ENCODE measurements at regions not wholly inside any gene's neighbourhood (a gene's known extent, or its start where the extent isn't known, plus 50 kb on each side); places are given as distances from the start of the nearest gene placed in this dataset.

DNA sequence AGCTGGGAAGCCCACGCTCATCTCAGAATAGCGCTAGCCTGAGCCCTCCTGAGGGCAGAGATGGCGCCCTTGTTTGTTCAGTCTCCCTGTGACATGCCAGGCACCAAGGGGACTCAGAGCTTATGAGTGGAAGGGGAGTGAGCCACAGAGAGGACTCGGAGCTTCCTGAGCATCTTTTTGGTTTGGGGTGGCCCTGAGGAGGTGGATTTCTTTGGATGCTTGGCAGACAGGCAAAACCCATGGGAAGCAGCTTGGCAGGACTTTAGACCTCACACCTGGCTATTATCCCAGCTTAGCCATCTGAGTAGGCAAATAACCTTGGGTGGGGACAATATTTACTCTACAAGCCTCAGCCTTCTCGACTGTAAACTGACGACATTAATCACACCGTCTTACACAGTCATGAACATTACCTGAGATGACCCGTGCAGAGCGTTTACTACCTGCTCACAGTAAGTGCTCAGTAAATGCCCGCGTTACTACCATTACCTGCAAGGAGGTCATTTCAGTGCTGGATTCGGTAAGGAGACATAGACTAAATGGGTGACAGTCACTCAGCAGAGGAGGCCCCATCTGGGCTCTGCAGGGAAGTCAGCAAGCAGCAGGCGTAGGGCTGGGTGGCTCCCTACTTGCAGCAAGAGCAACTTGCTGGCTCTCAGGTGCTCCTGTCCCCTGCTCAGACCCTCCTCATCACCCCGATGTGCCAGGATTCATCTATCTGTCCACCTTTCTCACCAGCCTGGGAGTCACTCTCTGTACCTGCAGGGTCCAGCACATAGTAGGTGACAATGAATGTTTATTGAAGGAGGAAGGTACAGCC, 54.9 kb downstream of the KLHDC7A start:
- no peak for DNase-seq (ENCODE audit: low read depth in 3 of 3, low spot score in 1 of 3)

DNA sequence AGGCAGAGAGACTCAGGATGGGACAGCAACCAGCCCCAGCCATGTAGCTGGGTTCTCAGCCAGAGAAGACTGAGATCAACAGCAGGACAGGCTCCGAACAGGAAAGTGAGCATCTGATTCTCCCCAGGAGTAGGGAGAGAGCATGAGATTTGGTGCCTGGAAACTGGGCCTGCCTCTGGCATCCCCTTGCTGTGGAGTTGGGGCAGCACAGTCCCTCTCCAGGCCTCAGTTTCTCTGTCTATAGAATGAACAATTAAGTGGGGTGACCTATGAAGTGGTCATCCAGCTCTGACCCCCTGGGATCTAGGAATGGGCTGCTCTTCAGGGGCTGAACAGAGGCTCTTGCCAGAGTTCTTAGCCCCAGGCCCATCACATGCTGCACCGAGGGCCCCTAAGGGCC, 55.6 kb downstream of the KLHDC7A start:
- DNase-seq (ENCODE audit: low read depth in 3 of 3, low spot score in 1 of 3): no peak

DNA sequence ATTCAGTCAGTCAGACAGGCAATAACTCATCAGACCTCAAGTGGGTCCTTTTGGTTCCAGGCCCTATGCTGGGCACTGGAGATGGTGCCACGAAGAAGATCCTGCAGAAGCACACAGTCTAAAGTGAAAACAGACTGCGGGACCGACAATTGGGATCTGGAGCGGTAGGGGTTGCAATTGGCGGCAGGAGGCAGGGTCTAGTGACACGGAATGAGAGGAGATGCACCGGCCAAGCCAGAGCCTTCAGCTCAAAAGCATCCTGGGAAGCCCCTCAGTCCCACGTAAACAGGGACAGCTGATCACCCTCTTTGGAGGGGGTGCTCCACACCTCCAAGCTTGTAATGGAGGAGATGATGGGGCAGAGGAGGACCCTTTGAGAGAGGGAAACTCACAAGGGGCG, 56.2 kb downstream of the KLHDC7A start:
- no peak for DNase-seq (ENCODE audit: low read depth in 3 of 3, low spot score in 1 of 3)

DNA sequence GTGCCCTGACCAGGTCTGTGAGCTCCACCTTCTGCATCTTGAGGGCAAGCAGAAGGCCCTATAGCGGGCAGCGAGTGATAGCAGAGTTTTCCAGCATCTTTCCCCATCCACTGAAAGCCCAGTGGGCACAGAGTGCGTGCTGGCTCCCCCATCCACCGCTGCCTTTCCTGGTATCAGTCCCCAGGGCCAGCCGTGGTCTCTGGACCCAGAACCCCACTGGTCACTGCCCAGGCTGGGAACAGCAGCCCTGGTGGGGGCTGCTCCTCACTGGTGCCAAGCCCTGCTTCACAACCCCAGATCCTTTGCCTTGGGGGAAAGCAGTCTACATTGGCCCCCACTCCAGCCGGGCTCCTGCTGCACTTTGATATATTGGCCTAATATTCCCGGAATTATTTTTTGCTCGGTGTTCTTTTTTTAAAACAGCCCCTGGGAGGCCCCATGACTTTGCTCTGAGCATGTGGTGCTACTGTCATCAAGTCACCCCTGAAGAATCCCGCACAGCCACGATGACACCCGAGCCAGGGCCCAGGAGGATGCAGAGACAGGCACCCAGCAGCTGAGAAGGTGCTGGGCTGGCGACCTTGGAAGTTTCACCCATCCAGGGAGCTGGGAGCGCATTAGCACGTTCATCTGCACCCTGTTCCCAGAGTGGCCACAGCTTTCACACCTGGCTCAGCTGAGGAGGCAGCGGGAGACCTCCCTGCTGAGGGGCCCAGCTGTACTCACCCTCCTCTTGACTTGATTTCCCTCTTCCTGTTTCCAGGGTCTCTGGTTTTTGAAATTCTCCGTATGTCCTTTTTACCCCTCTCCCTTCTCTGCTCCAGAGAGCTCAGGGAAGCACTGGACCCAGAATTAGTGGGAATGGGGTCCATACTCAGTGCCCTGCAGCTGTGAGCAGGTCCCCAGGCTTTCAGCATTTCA, 56.9 kb downstream of the KLHDC7A start:
- no peak for DNase-seq (ENCODE audit: low read depth in 3 of 3, low spot score in 1 of 3)

DNA sequence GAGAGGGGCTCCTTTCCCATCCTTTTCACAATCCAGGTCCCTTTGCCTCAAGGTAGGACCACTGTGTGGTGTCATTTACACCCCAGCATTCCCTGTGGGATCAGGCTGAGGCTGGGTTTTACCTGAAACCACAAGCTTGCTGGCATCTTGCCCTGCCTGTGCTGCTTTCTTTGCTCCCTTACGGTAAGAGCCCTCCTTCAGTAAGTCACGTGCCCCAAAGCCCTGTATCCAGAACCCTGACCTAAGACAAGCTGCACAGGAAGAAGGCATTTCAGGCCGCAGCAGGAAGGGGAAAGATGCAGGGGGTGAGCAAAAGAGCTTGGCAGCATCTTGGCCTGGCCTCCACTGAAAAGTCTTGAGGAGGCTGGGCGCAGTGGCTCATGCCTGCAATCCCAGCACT, 58.4 kb downstream of the KLHDC7A start:
- DNase-seq (ENCODE audit: low read depth in 3 of 3, low spot score in 1 of 3): no peak

DNA sequence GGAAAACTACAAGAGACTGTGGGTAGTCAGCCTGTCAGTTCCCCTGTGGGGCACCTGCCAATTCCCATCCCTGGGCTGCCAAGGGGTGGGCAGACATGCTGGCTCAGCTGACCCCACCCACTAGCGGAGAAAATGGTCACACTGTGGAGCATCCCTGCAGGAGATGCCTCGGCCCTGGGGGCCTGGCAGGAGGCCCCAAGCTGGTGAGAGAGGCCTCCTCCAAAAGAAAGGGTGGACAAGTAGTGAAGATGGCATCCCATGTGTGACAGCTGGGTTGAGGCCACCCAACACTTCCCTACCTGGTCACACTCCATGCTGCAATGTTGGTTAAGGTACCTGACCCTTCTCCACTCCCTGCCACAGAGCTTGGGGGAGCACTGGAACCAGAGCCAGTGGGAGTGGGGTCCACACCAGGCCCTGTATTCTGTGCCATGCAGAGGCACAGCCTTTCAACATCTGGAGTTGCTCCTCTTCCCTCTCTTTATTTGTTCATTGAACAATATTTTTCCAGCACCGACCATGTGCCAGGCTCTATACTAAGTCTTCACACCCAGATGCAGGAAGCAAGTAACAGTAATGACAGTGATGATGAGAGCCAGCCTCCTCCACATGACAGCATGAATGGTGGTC, 59.5 kb downstream of the KLHDC7A start:
- DNase-seq (ENCODE audit: low read depth in 3 of 3, low spot score in 1 of 3): no peak

DNA sequence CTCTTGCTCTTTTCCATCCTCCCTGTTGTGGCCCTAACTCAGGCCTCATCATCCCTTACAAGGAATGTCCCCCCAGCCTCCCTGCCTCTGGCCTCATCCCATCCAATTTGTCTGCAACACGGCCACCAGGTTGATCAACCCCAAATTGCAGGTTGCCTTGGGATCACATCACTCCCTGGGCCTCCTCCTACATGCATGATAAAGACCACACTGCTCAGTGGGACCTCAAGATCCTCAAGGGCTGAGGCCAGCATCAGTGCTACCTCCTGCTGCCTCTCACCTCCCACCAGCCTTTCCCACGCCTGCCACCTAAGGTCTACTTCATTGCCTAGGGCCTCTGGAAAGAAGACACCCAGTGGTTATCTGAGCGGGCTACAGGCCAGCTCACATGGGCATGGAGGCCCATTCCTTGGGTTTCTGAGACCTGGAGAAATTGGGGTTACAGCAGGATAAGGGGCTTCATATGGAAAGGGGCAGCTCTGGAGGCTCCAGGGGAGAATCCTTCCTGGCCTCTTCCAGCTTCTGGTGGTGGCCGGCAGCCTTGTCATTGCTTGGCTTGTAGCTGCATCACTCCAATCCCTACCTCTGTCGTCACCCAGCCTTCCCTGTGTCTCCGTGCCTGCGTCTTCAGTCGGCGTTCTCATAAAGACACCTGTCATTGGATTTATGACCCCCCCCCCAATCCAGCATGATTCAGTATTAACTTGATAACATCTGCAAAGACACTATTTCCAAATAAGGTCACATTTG, 60.5 kb downstream of the KLHDC7A start:
- no peak for DNase-seq (ENCODE audit: low read depth in 3 of 3, low spot score in 1 of 3)

DNA sequence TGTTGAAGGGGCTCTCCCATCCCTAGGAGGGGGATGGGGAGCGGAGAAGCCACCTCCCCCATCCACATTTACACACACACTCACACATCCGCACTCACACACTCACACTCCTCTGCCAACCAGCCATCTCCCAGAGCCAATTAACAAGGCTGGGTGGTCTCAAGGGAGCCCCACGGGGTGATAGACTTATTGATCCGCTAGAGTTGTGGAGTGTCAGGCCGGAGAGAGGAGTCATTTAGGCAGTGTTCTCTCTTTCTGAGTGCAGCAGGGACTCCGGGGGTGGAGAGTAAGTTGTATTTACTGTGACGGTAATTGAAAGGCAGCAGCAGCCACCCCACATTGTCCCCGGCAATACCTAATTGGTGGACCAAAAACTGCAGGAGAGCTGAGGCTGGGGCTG, 61.6 kb downstream of the KLHDC7A start:
- DNase-seq (ENCODE audit: low read depth in 3 of 3, low spot score in 1 of 3): no peak

DNA sequence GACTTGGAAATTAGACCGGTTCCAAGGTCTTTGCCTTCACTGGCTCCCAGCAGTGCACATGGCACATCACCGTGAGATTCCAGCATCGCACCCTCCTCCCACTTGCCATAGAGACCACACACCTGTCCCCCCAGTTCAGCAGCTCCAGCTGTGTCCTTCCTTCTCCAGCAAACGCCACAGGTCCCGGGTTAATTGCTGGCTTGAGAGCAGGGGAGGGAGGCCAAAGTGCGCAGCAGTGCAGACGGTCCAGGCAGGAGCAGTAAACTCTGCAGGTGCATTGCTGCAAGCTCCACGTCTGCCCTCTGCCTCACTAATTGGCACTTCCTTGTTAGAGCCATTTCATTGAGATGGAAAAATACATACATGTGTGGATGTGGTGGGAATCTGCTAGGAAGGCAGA, 65.3 kb downstream of the KLHDC7A start:
- DNase-seq (ENCODE audit: low read depth in 3 of 3, low spot score in 1 of 3): no peak

DNA sequence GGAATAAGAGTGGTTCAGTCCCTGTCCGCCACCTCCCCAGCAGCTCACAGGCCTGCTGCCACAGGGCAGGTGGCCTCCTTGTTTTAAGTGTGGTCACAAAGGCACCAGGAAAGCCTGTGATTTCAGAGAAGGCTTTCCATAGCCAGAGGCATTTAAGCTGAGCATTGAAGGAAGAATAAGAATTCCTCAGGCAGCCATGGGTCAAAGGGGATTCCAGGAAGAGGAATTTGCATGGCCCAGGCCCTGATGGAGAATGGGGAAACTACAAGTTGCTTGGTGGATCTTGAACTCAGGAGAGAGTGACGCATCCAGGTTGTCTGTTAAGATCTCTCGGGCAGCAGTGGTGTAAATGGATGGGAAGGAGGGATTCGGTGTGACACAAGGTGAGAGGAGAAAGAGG, 66.7 kb downstream of the KLHDC7A start:
- no peak for DNase-seq (ENCODE audit: low read depth in 3 of 3, low spot score in 1 of 3)

DNA sequence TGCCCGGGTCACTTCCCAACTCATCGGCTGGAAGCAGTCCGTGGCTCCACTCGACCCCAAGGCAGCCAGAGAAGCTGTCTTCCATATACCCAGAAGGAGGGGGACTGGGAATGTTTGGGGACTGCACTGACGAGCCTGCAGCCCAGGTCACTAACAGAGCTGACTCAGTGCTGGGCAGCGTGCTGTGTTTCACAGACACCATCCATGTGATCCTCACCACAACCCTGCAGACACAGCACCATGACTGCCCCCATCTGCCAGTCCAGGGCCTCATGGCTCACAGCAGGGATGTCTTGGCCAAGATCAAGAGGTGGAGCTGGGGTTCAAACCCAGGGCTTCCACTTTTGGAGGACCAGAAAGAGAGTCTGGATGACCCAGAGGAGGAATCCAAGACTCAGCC, 67.9 kb downstream of the KLHDC7A start:
- DNase-seq (ENCODE audit: low read depth in 3 of 3, low spot score in 1 of 3): no peak

DNA sequence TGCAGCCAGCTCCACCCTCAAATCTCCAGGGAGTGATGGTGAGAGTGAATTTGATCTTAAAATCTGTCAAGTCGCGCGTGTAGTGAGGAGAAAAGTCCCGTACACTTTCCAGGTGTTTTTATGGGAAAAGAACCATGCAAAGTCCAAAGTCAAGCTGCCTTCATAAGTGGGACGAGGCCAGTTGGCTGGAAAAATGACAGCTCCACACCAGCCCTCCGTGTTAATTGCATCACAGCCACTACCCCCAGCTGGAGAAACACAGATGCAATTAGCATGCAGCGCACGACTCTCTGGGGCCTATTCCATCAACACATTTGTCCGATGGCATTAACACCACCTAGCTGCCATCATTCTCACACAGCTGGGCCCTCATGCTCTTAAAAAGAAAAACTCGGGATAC, 68.4 kb downstream of the KLHDC7A start:
- no peak for DNase-seq (ENCODE audit: low read depth in 3 of 3, low spot score in 1 of 3)

DNA sequence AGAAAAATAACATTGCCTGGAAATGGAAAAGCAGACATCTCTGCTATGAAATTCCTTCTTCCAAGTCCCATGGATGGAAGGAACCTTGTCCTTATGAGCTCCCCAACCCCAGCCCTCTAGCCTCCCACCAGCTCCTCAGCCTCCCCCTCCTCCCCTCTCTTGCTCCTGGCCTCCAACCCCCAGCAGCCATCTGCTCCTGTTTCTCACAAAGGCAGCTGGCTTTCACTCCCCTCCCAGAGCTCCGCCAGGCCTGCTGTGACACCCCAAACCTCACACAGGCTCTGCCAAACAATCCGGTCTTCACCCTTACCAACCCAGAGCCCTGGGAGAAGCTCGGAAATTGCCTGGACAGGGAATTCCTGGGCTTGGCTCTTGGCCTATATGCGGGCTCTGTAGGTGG, 69.2 kb downstream of the KLHDC7A start:
- no peak for DNase-seq (ENCODE audit: low read depth in 3 of 3, low spot score in 1 of 3)

DNA sequence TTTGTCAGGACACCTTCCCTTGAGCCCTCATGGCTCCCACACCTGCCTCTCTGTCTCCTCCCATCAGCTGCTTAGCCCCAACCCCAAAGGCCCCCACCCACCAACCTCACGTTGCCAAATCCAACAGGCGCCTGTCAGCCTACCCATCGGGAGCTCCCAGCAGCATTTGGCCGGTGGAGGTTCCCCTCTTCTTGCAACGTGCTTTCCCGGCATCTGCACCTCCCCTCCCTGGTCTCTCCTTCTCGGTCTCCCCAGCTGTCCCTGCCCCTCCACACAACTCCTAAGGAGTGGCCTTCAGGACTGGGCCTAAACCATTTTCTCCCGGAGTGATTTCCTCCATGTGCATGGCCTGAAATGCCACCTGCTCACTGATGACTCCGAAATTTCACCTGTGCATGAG, 71.9 kb downstream of the KLHDC7A start:
- DNase-seq (ENCODE audit: low read depth in 3 of 3, low spot score in 1 of 3): no peak

DNA sequence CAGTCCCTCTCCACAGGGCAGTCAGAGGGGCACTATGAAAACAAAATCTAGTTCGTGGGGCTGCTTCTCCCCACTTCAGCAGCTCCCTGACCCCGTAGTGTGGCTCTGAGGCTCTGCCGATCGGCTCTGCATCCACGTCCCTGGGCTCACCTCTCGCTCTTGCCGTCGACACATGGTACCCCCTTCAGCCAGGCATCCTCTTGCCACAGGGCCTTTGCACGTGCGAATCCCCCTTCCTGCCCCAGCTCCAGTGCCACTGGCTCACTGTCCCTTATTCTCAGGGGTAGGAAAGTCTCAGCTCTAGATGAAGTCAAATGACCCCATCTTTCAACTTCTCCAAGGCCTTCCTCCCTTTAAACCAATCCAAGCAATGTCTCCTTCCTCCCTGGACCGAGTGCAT, 72.7 kb downstream of the KLHDC7A start:
- DNase-seq (ENCODE audit: low read depth in 3 of 3, low spot score in 1 of 3): no peak

DNA sequence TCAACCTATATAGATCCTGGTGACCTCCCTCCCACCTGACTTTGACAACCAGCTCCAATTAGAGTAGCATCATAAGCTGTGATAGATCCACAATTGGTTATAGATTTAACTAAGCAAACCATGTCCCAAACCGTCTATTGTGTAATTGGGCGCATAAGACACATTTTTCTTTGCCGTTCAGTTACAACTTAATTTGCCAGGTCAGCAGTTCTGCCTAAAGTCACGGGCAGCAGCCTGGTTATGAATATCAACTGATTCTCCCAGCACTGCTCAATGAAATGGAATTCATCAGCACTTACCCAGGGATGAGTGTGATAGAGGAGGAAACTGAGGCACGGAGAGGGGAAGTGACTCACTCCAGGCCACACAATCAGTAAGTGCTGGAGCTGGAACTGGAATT, 73.4 kb downstream of the KLHDC7A start:
- DNase-seq (ENCODE audit: low read depth in 3 of 3, low spot score in 1 of 3): no peak

DNA sequence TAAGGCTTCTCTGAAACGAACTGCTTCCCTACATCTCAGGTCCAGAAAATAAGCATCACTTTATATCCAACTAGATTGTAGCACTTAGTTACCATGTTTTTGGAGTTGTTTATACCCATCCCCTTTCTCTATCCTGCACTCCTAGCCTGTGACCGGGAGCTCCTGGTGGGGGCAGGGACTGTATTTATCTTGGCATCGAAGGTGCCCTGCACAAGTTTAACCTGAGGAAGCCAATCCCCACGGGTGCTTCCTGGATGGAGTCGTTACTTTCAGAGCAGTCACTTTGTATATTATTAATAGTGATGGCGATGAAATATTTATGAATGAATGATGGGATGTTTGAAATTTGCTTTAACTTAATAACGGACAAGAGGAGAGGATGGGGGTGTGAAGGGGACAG, 73.9 kb downstream of the KLHDC7A start:
- DNase-seq (ENCODE audit: low read depth in 3 of 3, low spot score in 1 of 3): no peak

DNA sequence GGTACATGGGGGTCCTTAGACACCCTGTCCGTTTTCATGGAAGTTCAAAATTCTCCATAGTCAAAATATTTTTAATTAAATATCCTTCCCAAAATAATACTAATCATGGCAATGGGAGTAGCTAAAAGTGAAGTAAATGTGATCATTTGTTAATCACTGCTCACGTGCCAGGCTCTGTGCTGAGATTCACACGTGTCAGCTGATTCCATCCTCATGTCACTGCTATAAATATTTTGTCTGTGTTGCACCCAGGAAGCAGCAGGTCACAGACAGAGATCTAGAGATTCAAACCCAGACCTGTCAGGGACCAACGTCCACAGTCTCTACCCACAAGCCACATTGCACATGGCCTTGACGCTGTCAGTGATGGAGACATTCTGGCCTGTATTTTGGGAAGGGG, 74.3 kb downstream of the KLHDC7A start:
- DNase-seq (ENCODE audit: low read depth in 3 of 3, low spot score in 1 of 3): no peak

DNA sequence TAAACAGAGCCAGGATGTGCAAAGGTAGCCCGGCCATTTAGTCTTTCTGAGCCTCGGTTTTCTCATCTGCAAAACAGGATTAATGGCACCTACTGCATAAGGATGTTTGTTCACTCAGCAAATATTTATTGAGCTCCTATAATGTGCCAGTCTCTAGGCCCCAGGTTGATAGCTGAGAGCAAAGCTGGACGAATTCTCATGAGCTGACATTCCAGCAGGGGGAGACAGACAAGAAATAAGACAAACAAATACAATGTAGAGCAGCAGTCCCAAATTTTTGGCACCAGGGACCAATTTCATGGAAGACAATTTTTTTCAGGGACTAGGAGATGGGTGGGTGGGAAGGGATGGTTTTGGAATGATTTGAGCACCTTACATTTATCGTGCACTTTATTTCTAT, 74.3 kb upstream of the PAX7 start:
- DNase-seq (ENCODE audit: low read depth in 3 of 3, low spot score in 1 of 3): no peak

DNA sequence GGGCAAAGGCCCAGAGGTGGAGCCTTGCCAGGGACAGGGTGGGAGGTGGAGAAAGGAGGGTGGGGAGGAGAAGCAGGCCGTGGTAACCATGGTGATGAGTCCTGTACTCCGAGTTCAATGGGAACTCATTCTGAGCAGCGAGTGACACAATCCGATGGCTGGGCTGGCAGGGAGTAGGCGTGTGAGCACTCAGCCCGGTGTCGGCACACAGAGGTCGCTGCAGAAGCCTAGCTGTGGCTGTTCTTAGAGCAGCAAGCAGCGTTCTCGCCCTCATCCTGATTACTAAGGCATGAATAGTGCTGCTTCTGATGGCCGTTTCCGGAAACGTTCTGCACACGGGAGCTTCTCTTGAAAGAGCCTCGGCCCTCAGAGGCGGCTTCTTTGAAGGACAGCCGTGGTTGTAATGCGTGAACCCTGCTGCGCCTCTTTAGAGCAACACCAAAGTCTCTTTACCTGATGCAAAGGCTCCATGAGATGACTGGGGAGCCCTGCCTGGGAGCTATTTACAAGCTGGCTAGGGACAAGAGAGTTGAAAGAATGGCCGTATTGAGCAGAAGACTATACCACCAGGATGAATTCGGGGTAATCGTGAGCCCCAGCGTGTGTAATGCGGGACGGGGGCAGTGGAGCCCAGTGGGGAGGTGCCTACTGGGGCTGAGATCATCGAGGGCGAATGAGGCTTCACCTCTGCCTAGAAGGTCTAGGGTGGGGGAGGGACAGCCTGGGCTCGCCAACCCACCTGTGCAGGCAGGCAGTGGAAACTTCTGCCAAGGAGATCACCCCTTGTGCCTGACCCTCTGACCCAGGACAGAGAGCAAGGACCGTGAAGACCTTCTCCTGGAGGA, 72.8 kb upstream of the PAX7 start:
- DNase-seq (ENCODE audit: low read depth in 3 of 3, low spot score in 1 of 3): no peak

Measured in stimulated activated CD4-positive, alpha-beta T cell treated with anti-CD3 and anti-CD28 coated beads, TNF-alpha, amount 100 ng/mL, for 1 hour (primary cell).